HG02970 (cell line): ENCODE measurements at regions not wholly inside any gene's neighbourhood (a gene's known extent, or its start where the extent isn't known, plus 50 kb on each side); places are given as distances from the start of the nearest gene placed in this dataset.

Source experiments
- ATAC-seq: cut with Tn5 transposase; IDR thresholded peaks from one replicate; pipeline ENCODE4 v1.9.1; 2021; ENCODE audit warnings: mild to moderate bottlenecking, moderate library complexity, moderate number of reproducible peaks; ENCODE audit not compliant: unreplicated experiment, low FRiP score

GRCh38 chr10:128220021-128220420 lies 93.8 kb upstream of the MKI67 start:
- no peak for ATAC-seq

GRCh38 chr10:128221117-128221516 lies 94.9 kb upstream of the MKI67 start:
- ATAC-seq: no peak

GRCh38 chr10:128221807-128222206 lies 95.6 kb upstream of the MKI67 start:
- no peak for ATAC-seq

- no peak for ATAC-seq
These were observed 96.2 kb upstream of the MKI67 start for GRCh38 chr10:128222332-128222849.

GRCh38 chr10:128230401-128230800 lies 104.2 kb upstream of the MKI67 start:
- ATAC-seq: no peak

- ATAC-seq: no peak
These were observed 107.2 kb upstream of the MKI67 start for GRCh38 chr10:128233422-128233821.

GRCh38 chr10:128237710-128238109 lies 111.5 kb upstream of the MKI67 start:
- ATAC-seq: no peak

- no peak for ATAC-seq
These were observed 114.8 kb upstream of the MKI67 start for GRCh38 chr10:128241023-128241422.

- ATAC-seq: no peak
These were observed 116.4 kb upstream of the MKI67 start for GRCh38 chr10:128242641-128243040.

- no peak for ATAC-seq
These were observed 118.8 kb upstream of the MKI67 start for GRCh38 chr10:128245026-128245425.

- no peak for ATAC-seq
These were observed 121.4 kb upstream of the MKI67 start for GRCh38 chr10:128247576-128247975.

- ATAC-seq: no peak
These were observed 128.3 kb upstream of the MKI67 start for GRCh38 chr10:128254476-128254875.

- ATAC-seq: no peak
These were observed 131.2 kb upstream of the MKI67 start for GRCh38 chr10:128257428-128257827.

- no peak for ATAC-seq
These were observed 132.3 kb upstream of the MKI67 start for GRCh38 chr10:128258421-128258976.

- no peak for ATAC-seq
These were observed 137.9 kb upstream of the MKI67 start for GRCh38 chr10:128263891-128264688.

- no peak for ATAC-seq
These were observed 139.4 kb upstream of the MKI67 start for GRCh38 chr10:128265596-128265995.

GRCh38 chr10:128267581-128267980 lies 141.4 kb upstream of the MKI67 start:
- ATAC-seq: no peak

- no peak for ATAC-seq
These were observed 141.9 kb upstream of the MKI67 start for GRCh38 chr10:128268015-128268722.

GRCh38 chr10:128274938-128275337 lies 148.7 kb upstream of the MKI67 start:
- no peak for ATAC-seq

GRCh38 chr10:128275388-128276177 lies 149.4 kb upstream of the MKI67 start:
- no peak for ATAC-seq
